GM19455 (cell line): ENCODE measurements at regions not wholly inside any gene's neighbourhood (a gene's known extent, or its start where the extent isn't known, plus 50 kb on each side); places are given as distances from the start of the nearest gene placed in this dataset.
"Not testable (repeated sequence)": the region's sequence is repeated elsewhere in the genome, so short reads cannot be mapped to it uniquely, and the experiment has no call there.

Experiments used
- ATAC-seq: cut with Tn5 transposase; IDR thresholded peaks from one replicate; pipeline ENCODE4 v1.9.1; 2021; ENCODE audit not compliant: unreplicated experiment

DNA sequence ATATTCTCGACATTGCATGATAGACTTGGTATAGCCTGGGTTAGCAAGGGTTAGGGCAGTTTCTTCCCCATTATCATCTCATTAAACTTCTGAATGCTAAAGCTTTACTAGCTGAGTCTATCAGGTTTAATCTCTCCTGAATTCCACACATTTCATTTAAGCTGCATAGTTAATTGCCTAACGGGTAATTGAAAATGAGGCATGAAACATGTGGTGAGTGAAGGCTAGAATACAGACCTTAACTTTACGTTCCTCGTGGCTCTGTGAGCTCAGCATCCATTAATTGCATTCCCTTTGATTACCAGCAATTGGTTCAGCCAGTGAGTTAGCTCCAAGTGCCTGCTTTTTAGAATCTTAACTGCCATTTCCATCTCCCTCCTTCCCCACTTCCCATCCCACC lies 126.5 kb upstream of the MEX3C start:
- no peak for ATAC-seq

DNA sequence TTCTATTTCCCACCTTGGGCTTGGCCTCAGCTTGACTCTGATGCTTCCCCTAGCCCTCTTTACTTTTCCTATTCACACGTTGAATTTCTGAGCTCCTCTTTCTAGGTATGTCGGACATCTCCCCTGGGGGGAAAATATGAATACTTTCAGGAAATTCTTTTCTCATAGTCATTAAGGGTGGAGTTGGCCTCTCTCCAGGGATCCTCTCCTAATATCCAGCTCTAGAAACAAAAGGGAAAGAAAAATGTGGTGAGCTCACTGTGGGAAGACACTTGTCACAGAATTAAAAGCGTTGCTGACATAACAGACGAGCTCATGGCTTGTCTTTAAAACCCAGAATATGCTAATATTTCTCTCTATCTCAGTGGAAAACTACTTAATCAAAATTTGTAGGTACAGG lies 132.7 kb upstream of the MEX3C start:
- ATAC-seq: no peak

DNA sequence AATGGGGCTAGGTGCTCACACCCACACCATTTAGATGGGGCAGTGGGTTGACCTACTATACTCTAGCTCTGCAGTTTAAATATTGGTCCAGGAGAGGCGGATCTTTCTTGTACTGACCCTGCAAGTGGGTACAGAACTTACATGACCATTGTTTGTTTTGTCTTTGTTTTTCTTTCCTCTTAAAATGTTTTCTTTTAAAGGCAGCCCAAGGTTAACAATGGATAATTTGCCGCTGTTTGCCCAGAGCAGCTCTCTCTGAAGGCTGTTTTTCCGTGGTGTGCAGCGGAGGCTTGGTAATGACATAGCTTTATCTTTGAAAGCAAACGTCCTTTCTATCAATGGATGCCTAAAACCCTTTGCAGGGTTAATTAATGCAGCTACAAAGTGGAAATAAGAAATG lies 133.3 kb upstream of the MEX3C start:
- ATAC-seq: no peak

DNA sequence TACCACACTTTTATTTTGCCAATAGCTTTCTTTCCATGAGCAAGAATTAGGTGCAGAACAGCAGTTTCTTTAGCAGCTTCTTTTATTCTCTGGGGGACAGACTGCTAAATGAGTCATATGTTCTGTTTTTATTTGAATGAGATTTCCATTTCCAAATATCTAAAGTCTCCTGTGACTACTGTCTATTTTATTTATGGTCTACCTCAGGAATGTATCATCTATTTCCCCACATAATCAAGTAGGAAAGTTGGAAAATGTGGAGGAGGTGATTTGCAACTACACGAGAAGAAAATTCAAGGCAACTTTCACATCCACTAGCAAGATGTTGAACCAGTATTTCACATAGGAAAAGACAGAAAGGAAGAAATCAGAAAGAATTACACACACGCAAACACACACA lies 139.9 kb upstream of the MEX3C start:
- ATAC-seq: no peak

DNA sequence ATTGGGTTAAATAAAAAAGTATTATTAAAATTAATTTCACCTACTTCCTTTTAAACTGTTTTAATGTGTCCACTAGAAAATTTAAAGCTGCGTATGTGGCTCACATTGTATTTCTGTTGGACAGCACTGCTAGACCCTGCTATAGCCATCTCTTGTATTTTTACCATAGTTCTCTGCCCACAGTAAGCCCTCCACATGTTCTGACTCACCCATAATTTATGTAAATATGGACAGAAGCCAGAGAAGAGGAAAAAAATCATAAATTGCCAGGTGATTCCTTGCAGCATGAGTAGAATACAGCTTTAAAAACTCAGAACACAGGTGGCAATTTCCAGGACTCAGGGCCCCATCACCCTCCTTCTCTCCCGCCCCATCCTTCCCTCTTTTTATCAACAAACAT lies 142.4 kb upstream of the MEX3C start:
- ATAC-seq: no peak

DNA sequence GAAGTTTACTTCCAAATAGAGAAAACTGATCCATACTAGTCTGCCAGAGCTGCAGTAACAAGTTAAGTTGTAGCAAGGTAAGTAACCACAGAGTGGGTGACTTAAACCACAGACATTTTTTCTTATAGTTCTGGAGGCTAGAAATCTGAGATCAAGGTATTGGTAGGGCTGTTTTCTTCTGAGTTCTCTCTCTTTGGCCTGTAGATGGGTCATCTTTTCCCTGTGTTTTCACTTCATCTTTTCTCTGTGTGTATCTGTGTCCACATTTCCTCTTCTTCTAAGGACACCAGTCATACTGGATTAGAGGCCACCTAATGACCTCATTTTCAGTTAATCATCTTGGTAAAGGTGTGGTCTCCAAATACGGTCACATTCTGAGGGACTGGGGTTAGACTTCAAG lies 142.9 kb upstream of the MEX3C start:
- no peak for ATAC-seq

DNA sequence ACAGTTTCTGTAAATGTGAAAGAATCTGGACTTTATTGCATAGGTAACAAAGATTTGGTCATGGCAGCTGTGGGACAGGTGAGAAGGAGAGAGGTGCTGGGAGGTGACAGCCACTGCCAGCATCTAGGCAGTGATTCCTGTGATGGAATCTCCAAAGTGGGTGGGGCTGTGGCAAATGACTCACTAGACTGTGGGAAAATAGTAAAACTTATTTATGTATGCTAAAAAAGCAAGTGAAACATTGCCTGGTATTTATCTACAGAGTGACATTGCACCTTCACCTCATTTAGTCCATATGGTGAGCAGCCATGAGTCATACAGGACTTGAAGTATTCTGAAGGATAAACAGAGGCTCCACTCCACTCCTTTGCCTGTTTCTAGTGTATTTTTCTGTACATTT lies 145.3 kb upstream of the MEX3C start:
- no peak for ATAC-seq

DNA sequence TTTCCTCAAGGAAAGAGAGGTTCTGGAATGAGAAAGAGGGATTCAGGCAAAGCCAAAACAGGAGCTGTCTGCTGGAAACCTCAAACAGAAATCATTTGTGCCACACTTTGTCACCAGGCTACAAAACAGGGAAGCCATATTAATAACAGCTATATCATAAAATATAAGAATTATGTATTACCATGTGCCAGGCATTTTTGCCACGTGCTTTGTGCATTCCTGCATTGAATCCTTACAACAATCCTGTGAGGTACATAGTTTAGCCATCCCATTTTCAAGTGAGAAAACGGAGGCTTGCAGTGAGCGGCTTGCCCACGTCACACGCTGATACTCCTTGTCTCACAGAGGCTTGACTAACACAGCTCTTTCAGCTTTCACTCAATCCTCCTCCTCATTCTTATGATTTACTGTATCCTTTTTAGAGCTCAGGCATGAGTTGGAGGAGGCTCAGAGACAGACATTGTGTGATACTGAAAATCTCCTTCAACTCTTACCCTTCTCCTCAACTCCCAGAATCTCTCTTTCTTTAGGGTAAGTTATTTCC lies 148.4 kb upstream of the MEX3C start:
- no peak for ATAC-seq

DNA sequence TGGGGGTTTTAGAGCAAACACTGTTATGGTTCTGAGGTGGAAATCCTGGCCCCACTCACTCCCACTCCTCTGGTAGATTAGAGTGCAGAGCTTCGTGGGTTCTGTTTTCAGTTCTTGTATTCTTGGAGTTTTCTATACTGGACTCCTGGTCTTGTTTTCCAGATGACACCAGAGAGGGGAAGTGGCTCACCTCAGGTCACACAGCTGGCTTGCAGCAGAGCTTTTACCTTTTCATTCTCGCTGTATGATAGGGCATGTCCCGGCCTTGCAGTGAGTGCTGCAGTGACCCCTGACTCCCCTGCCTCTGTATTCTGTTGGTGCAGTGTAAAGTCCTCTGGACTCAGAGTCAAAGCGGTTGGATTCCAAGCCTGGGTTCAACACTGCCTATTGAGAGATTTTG lies 148.9 kb upstream of the MEX3C start:
- no peak for ATAC-seq

DNA sequence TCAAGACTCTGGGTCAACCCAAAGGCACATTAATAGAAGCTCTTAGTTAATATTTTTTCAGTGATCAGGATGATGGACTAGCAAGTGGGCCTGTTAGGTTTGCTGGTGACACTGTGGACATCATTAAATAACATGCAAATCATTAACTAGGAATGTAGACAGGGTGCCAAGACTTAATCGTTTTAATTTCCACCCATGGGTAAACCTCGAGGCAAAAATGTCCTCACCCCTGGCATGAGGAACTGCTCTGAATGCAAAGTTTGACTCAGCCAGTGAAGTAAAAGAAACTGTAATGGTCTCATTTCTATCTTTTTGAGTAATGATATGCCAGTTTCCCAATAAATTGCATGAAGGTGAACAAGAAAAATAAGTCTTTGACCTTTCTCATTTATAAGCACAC lies 152.6 kb upstream of the MEX3C start:
- ATAC-seq: no peak

DNA sequence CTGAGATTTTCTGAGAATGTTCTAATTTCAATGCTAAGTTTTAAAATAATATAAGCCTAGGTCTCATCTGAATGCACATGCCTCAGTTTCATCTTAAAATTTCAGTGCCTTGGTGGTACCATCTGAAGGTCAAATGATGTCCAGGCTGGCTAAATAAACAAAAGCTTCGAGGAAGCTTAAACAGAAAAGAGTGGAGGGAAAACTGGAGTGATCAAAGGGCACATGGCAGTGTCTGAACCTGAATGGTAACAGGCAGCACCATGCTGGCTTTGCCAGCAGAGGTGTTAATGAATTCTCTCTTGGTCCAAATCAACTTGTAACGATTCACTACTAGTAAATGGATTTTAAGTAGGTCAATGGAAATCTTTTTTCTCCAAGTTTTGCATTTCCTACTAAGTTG lies 158.4 kb upstream of the MEX3C start:
- no peak for ATAC-seq

DNA sequence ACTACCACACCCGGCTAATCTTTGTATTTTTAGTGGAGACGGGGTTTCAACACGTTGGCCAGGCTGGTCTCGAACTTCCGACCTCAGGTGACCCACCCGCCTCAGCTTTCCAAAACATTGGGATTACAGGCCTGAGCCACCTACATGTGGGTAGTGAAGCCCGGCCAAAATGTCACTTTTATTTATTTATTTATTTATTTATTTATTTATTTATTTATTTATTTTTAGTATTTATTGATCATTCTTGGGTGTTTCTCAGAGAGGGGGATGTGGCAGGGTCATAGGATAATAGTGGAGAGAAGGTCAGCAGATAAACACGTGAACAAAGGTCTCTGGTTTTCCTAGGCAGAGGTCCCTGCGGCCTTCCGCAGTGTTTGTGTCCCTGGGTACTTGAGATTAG lies 162.8 kb upstream of the MEX3C start:
- ATAC-seq: not testable (repeated sequence)

DNA sequence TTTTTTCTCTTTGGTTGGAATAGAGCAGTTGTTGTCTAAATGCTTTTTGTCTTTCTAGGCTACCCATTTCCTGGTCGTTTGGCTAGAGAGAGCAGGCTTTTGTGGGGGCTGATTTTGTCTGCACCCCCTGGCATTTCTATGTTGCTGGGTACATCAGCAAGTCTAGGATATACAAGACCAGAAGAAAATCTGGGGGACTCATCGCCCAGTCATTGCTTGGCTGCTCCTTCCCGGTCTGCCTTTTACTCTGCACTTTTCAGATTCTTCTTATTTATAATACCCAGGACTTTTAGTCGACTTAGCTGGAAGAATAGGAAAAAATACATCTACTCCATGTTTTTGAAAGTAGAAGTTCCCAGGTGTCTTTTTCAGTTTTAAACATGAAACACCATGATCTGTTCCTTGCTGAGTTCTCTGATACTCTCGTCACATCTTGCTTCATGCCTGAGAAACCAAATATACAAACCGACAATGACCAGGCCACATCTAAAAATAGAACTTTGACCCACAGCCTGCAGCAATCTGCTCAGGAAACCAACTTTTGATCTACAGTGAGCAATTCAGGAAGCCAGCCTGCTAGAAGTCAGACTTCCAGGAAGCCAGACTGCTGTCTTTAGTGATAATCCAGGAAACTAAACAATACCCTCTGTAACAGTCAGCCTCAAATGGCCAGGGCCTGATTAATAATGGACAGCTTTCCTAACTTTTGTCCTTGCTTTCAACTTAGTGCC lies 163.8 kb upstream of the MEX3C start:
- ATAC-seq: no peak

DNA sequence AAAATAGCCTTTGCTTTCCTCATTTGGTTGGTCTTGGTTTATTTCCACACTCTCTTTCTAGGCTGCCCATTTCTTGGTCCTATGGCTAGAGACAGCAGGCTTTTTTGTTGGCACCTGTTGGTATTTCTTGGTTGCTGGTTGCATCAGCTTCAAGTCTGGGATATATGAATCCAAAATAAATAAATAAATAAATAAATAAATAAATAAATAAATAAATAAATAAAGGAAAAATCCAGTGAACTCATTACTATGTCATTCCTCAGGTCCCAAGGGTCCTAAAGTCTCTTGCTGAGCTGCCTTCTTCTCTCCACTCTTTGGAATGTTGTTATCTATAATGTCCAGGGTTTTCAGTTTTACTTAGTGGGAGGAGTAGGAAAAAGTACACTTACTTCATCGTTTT lies 165.9 kb upstream of the MEX3C start:
- ATAC-seq: no peak

DNA sequence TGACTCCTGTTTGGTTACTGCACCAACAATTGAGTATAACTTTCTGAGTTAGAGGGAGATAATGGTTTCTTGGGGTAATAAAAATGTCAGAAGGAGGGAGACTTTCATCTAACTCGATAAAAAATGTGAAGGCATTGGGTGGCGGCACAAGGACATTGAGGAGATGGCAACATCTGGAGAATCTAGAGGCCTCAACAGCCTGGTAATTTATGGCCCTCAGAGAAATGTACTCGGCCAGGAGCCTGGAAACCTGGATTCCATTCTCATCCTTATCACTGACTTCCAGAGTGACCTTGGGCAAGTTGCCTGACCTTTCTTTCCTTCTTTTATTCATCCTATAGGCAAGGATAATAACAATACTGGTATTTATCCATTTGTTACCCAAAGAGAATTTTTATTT lies 173.5 kb upstream of the MEX3C start:
- no peak for ATAC-seq

DNA sequence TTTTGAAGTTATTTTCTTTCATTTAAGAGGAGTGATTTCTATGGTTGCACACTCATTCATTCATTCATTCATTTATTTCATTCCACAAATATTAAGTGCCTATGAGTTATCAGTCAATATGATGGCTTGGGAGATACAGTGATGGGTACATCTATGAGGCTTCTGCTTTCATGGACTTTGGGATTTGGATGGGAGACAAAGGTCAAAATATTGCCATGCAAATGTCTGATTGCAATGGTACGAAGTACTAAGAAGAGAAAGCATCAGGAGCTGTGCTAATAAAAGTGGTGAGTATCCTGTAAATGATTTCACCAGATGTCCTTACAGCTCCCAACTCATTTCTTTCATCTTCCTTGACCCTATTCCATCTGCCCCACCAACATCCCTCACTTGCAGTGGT lies 174.4 kb upstream of the MEX3C start:
- no peak for ATAC-seq

DNA sequence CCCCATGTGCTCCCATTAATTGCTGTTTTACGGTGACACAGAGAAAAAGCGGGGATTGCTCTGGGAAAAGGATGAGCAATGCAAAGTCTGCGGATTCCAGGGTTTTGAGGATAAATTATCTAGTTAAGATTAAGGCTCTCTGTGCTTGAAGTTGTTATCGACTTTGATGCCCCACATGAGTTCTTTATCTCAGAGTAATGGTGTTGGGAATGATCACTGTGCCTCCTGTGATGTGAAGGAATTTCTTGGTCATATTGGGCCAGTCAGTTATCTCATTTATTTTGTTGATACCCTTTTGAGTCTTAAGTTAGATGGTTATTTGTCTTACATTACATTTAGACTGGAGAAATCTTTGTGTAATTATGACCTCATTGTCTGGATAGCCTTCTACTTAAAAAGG lies 184.6 kb upstream of the MEX3C start:
- ATAC-seq: no peak

DNA sequence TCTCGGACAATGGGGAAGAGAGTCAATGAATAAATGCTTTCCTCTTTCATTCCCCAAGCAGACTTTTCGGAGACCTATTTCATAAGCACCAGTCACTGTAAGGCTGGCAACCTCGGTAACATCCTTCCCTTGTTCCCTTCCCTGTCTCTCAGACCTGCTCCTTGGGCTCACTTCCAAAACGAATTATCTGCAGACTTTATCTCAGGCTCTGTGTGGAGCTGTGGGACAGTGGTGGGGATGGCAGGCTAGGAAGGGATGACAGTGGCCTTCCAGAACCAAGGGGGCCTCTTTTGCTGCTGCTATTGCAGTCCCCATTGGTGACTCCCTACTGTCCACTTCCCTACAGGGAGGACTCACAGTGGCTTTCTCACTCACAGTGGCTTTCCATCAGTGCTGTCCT lies 185.6 kb upstream of the MEX3C start:
- no peak for ATAC-seq

DNA sequence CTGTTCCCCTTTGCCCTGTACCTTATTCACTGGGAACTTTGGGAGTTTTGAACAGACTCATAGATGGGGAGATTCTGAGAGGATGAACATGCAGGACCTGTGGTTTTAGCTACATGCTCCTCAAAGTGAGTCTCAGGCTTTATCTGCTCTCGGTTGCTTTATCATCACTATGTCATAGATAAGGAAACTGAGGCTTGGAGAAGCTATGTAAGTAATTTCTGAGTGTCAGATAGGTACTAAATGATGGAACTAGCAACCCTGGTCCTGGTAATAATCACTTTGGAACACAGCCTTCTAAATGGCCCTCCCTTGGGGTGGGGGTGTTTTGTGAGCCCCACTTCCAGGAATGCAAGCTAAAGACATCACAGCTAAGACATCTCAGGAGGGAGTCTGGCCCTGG lies 186.2 kb upstream of the MEX3C start:
- ATAC-seq: no peak

DNA sequence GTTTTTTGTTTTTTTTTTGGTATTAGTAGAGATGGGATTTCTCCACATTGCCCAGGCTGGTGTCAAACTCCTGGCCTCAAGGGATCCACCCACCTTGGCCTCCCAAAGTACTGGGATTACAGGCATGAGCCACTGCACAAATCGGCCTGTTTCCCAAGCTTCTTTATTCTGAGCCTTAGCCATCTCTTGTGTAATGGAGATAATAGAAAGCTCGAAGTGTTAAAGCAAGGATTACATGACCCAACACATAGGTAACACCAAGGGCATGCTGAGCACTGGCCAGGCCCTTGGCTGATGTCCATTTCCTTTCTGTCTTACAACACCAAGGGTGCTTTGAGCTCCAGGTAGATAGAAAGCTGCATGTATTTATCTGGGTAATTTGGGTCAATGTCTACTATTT lies 187.8 kb upstream of the MEX3C start:
- no peak for ATAC-seq

DNA sequence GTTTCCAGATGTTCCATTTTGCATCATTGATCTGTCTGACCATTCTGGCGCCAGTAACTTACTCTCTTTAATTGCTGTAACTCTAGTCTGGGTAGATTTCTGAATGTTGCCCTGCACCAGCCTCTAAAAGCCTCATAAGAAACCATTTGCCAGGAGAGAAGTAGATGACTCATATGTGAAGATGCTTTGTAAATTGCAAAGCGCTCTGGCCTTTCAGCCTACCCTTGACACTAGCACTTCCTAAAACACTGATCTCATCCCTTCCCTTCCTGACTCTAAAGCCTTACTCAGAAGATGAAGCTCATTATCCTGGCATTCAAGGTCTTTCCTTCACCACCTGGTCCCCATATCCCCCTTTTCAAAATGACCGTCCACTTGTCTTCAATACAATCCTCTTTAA lies 193.2 kb upstream of the MEX3C start:
- ATAC-seq: no peak

DNA sequence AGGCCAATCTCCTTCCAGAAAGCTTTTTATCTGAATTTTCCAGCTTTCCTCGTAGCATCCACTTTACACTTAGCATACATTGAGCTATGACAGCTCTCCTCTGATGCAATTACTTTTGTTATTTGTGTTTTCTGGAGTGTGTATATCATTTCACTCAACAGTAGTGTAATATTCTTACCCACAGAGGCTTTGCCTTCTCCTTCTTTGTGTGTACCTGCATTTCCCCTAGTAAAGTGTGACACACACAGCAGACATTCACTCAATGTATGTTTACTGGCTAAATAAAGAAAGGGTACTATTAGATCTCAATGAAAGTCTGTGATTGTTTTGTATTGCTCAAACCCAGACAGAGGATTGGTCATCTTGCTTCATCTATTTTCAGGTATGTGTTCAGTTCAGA lies 193.7 kb upstream of the MEX3C start:
- no peak for ATAC-seq

DNA sequence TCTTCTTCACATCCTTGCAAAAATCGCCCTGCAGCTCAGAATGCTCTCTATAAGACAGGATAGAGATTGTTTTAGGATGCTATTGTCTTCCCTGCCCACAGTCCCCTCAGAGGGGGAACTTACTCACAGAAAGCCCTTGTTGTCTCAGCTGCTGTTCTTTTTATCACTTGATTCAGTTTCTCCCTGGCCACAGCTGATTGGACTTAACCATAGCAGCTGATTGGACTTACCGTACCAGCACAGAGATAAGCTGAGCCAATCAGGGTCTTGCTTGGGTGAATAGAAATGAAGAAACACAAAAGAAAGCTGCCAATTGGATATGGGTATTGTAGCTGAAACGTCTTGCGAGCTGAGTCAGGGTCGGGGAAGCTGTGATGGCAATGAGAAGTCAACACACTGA lies 194.2 kb upstream of the MEX3C start:
- ATAC-seq: no peak
